Left lobe of liver (tissue), 2 donors: ENCODE measurements at regions not wholly inside any gene's neighbourhood (a gene's known extent, or its start where the extent isn't known, plus 50 kb on each side); places are given as distances from the start of the nearest gene placed in this dataset.

Experiments
- ATAC-seq: fragments of 200-7000 bp; cut with Tn5 transposase; one replicate; pipeline ENCODE4 v1.9.1; 2020; ENCODE audit warnings: mild to moderate bottlenecking, moderate library complexity
- DNase-seq: peaks from one replicate; pipeline ENCODE4 v3.0.0-alpha.2; 2020; ENCODE audit warnings: low spot score
- donor health status: DM: no; HTN: no; CAD: no; lungs with moderate emphysema.
- donor health status: DM: no; HTN: yes; CAD: no.

DNA sequence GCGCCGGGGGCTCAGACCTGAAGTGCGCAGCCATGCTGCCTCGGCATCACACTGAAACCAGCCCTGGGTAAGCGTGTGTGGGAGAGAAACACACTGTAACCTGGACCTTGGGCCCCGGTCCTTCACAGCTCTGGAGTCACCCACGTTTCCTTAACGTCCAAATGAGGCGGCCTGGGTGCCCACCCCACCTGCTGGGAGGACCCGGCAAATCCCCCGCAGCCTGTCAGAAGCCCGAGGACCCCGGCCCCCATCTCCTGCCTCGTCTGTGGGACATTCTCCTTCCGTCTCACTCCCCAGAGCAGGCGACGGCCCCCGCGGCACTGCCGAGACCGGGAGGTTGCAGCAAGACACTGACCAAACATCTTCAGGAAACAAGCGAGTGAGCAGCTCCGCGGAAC, 66.5 kb upstream of the GALNT9 start:
- ATAC-seq, result no peak

GRCh38 chr12:132395192-132395907, 66.0 kb upstream of the GALNT9 start:
- ATAC-seq (no peak), DNase-seq (no peak)

More for the DNA sequence above, 66.5 kb upstream of the GALNT9 start:
- no peak for DNase-seq

DNA sequence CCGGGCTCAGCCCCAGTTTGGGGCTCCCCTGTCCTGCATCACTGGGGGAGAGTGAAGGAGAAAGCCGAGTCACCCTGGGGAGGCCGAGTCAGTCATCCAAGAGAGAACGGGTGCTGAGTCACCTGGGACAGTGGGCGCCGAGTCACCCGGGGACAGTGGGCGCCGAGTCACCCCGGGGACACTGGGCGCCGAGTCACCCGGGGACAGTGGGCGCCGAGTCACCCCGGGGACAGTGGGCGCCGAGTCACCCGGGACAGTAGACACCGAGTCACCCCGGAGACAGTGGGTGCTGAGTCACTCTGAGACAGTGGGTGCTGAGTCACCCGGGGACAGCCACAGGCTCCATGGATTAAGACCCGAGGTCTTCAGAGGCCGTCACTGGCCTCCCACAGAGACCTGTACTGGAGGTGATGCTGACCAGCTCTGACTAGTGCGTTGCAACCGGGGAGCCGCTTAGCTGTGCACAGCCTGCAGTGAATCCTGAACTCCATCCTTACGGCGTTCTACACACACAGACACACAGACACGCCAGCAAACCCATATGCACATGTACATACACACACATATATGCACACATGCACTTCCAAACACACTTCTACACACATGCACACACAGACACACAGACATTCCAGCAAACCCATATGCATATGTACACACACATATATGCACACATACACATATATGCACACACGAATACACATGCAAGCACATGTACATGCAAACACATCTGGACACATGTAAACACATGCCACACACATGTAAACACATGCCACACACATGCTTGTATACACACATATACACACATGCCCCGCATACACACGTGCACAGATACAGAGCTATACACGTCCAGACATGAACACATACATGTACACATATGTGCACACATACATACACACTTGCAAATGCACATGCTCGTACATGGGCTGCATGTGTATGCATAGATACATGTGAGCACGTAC, 64.9 kb upstream of the GALNT9 start:
- DNase-seq, result no peak
- no peak for ATAC-seq

- ATAC-seq (no peak), DNase-seq (no peak)
Measured at GRCh38 chr12:132393245-132393795, 63.9 kb upstream of the GALNT9 start.

DNA sequence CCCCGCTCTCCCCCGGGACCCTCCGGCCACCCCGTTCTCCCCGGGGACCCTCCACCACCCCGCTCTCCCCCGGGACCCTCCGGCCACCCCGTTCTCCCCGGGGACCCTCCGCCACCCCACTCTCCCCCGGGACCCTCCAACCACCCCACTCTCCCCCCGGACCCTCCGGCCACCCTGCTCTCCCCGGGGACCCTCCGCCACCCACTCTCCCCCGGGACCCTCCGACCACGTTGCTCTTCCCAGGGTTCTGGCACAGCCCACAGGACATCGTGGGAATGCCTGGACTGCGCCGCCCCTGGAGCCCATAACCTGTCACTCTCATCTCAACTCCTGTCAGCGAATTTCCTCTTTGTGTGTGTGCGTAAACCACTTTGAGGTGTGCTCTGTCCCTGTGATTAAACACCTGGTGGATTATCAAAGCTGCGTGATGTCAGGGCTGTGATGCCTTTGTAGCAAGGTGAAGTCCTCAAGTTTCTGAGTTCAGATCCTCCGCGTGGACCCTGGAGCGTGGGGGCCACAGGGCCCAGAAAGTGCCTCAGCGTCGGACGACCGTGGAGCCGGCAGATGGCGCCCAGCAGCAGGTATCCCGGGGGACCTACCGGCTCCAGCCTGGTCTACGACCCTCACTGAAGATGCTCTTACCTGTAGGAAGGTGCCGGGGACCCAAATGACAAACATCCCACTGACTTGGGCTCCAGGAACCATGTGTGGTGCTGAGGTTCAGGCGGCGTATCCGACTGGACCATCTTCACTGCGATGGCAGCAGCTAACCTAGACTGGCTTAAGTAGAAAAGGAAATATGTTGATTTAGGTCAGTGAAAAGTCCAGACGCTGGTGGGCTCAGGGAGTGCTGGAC, 63.2 kb upstream of the GALNT9 start:
- DNase-seq, result no peak
- ATAC-seq, result no peak

DNA sequence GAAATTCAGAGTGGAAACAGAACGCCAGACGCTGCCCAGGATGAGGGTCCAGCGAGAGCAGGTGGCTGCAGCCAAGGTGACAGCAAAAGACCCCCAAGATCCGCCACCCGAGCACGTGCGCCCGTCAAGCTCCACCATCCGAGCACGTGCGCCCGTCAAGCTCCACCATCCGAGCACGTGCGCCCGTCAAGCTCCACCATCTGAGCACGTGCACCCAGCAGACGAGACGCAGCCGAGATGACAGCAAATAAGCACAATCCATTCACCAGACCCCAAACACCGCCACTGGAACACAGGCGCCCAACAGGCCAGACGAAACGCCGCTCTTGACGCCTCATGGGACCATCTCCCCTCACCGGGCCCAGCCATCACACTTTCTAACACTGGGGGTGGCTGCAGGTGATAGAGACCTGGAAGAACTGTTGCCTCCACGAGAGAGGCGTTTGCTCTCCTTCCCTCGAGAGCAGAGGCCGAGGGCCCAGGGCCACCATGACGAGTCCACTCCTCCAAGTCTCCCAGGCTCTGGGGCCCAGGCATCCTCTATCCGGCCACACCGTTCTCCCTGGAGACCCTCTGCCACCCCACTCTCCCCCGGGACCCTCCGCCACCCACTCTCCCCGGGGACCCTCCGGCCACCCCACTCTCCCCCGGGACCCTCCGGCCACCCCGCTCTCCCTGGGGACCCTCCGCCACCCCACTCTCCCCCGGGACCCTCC, 62.1 kb upstream of the GALNT9 start:
- ATAC-seq, result no peak
- no peak for DNase-seq

GRCh38 chr12:132390287-132391076, 61.1 kb upstream of the GALNT9 start:
- no peak for ATAC-seq
- no peak for DNase-seq

- DNase-seq, result no peak
- no peak for ATAC-seq
Measured at GRCh38 chr12:132389526-132390286, 60.3 kb upstream of the GALNT9 start.

- ATAC-seq (no peak), DNase-seq (no peak)
Measured at GRCh38 chr12:132389026-132389425, 59.6 kb upstream of the GALNT9 start.

- ATAC-seq (no peak), DNase-seq (no peak)
Measured at GRCh38 chr12:132388379-132389015, 59.1 kb upstream of the GALNT9 start.

DNA sequence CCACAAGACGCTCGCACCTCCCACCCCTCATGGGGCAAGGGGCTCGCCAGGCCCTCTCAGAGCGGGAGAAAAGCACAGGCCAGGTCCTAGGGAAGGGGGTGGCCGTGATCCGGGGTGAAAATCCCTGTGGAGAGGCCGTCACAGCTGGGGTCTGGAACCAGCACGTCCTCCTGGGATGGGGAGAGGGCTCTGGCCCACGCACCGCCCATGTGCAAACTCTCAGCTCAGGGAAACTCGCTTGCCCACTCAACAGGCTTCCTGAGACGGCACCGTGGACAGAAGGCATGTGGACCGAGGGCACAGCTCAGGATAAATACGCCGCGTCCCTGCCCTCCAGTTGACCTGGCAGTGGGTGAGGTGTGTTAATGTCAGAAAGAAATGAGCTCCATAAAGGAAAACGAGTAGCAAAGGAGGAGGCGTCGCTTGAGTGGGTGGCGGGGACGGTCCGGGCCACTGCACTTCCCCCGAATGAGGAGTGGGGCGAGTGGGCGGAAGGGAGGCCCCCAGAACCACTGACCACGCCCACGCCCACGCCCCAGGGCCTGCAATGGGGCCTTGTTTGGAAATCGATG, 57.6 kb upstream of the GALNT9 start:
- ATAC-seq (no peak), DNase-seq (no peak)

GRCh38 chr12:132385923-132386751, 56.7 kb upstream of the GALNT9 start:
- DNase-seq, result no peak
- no peak for ATAC-seq

GRCh38 chr12:132384916-132385774, 55.8 kb upstream of the GALNT9 start:
- ATAC-seq (no peak), DNase-seq (no peak)

- DNase-seq (no peak), ATAC-seq (no peak)
Measured at GRCh38 chr12:132380641-132381040, 51.3 kb upstream of the GALNT9 start.

DNA sequence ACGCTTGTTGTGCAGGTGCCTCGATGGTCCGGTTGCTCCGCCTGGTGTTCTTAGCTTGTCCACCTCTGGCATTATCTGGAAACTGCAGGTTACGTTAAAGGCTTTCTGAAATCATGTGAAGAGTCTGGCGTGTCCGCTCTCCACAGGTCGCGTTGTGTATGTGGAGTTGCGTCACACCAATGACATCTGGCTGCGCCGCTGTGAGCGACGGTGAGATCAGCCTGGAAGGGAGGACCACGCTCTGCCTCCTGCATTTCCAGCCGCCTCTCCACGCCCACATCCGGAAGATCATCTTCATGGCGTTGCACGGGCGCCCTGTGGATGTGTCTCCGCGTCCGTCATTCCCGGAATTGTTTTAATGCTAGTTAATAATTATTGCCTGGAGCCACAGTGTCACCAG, 50.6 kb upstream of the GALNT9 start:
- ATAC-seq (no peak), DNase-seq (no peak)

- ATAC-seq, result no peak
Measured at GRCh38 chr12:132379576-132379975, 50.2 kb upstream of the GALNT9 start.

More at GRCh38 chr12:132379576-132379975, 50.2 kb upstream of the GALNT9 start:
- no peak for DNase-seq
